A673 (cell line): ENCODE measurements at regions not wholly inside any gene's neighbourhood (a gene's known extent, or its start where the extent isn't known, plus 50 kb on each side); places are given as distances from the start of the nearest gene placed in this dataset.

Source experiments
- EZH2 ChIP-seq: fragments of 200-600 bp; sonication (generic); IDR thresholded peaks from 2 replicates; pipeline ENCODE4 v1.6.1; 2017; ENCODE audit warnings: borderline replicate concordance, low read depth, mild to moderate bottlenecking, mixed read lengths, antibody characterized with exemption, low read length; ENCODE audit not compliant: poor library complexity, severe bottlenecking
- TF ChIP-seq, protein P1 (sequence below): fragments of 300-800, 200-600 bp; sonication (generic); conservative IDR thresholded peaks from 2 replicates; pipeline ENCODE4 v1.5.1; 2017; ENCODE audit warnings: low read depth, mild to moderate bottlenecking, antibody characterized with exemption, low read length, moderate library complexity, mixed read lengths

DNA sequence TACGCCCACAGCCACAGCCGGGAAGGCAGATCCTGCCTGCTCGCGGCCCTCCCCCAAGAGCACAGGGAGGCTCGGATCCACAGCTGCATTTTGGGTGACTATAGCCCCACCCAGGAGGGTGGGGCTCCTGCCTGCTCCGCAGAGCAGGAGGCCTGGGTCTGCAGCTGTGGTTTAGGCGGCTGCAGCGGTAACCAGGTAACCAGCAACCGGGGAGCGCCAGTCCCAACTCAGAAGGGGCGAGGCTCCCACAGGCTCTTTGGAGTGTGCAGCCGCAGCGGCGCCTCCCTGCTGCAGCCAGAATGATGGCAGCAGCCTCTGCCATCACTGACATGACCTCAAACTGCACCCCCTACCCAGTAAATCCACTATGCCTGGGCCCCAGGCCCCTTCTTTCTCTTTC is 148.0 kb upstream of the F9 start:
- TF ChIP-seq, protein P1, sequence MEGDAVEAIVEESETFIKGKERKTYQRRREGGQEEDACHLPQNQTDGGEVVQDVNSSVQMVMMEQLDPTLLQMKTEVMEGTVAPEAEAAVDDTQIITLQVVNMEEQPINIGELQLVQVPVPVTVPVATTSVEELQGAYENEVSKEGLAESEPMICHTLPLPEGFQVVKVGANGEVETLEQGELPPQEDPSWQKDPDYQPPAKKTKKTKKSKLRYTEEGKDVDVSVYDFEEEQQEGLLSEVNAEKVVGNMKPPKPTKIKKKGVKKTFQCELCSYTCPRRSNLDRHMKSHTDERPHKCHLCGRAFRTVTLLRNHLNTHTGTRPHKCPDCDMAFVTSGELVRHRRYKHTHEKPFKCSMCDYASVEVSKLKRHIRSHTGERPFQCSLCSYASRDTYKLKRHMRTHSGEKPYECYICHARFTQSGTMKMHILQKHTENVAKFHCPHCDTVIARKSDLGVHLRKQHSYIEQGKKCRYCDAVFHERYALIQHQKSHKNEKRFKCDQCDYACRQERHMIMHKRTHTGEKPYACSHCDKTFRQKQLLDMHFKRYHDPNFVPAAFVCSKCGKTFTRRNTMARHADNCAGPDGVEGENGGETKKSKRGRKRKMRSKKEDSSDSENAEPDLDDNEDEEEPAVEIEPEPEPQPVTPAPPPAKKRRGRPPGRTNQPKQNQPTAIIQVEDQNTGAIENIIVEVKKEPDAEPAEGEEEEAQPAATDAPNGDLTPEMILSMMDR: no peak
- no peak for TF ChIP-seq EZH2
